ENCODE measurements at regions not wholly inside any gene's neighbourhood (a gene's known extent, or its start where the extent isn't known, plus 50 kb on each side); places are given as distances from the start of the nearest gene placed in this dataset.
"Not testable (repeated sequence)": the region's sequence is repeated elsewhere in the genome, so short reads cannot be mapped to it uniquely, and the experiment has no call there.

DNA sequence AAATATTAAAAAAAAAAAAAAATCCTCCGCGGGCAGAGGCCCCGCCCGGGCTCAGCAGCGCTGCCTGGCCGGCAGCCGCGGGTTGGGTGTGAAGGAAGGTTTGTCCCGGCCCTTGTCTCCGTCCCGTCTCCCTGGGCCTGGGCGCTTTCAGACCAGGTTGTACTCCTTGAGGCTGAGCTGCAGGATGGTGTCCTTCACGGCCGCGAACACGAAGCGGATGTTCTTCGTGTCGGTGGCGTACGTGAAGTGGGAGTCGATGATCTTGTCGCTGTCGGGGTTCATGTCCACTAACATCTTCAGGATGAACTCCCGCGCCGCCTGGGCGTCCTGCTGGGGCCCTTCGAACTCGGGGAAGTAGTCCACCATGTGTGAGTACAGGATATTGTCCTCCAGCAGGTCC, 123.7 kb upstream of the KCTD7 start:
- TF ChIP-seq, protein P1, sequence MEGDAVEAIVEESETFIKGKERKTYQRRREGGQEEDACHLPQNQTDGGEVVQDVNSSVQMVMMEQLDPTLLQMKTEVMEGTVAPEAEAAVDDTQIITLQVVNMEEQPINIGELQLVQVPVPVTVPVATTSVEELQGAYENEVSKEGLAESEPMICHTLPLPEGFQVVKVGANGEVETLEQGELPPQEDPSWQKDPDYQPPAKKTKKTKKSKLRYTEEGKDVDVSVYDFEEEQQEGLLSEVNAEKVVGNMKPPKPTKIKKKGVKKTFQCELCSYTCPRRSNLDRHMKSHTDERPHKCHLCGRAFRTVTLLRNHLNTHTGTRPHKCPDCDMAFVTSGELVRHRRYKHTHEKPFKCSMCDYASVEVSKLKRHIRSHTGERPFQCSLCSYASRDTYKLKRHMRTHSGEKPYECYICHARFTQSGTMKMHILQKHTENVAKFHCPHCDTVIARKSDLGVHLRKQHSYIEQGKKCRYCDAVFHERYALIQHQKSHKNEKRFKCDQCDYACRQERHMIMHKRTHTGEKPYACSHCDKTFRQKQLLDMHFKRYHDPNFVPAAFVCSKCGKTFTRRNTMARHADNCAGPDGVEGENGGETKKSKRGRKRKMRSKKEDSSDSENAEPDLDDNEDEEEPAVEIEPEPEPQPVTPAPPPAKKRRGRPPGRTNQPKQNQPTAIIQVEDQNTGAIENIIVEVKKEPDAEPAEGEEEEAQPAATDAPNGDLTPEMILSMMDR (IDR thresholded peaks at IDR 0.05; ENCODE audit: low read depth, low read length), result no peak
- H3K4me3 ChIP-seq (ENCODE audit: low read depth, low read length), result no peak overlapping the region

DNA sequence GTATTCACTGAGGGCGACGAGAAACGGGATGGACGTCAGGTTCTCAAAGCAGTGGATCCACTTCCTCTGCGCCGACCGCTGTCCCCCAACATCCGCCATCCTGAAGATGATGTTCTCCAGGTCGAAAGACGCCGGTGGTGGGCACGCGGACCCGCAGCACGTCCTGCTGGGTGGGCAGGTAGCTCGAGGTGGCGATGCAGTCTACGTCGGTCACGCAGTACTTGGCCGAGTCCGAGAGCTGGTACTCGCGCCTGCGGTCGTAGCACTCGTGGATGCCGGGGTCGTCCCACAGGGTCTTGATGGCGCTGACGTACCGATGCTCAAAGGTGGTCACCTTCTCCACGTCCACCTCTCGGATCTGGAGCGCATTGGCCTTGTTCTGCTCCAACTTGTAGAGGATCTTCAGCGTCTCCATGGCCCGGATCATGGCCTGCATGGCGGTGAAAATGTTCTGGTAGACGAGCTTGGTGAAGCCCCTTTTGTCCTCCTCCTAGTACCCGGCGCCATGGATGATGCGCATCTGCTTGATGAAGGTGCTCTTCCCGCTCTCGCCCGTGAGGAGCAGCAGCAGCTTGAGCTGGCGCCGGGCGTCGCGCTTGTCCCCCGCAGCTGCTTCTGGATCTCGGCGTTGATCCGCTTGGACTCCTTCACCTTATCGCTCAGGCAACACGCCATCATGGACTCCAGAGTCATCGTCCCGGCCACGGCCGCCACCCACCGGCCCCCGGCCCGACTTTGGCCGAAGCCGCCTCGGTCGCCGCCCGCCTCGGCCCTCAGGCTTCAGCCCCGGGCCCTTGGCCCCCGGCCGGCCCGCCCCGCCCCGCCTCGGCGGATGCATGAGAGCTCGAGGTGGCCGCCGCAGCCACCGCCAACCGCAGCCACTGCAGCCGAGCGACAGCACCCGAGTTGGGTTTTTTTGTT, 122.9 kb upstream of the KCTD7 start:
- TF ChIP-seq, protein P1 (IDR thresholded peaks at IDR 0.05; ENCODE audit: low read depth, low read length), result no peak
- H3K4me3 ChIP-seq (ENCODE audit: low read depth, low read length), result peak overlapping the region; percentile 13; the same call in 1 of the 2 replicates

DNA sequence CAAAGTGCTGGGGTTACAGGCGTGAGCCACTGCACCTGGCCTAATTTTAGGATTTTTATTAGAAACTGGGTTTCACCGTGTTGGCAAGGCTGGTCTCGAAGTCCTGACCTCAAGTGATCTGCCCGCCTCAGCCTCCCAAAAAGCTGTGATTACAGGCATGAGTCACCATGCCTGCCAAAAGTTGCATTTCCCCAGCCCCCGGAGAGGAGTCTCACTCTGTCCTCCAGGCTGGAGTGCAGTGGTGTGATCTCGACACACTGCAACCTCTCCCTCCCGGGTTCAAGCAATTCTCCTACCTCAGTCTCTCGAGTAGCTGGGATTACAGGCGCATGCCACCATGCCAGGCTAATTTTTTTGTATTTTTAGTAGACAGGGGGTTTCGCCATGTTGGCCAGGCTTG, 122.0 kb upstream of the KCTD7 start:
- not testable (repeated sequence) for H3K4me3 ChIP-seq (ENCODE audit: low read depth, low read length)

DNA sequence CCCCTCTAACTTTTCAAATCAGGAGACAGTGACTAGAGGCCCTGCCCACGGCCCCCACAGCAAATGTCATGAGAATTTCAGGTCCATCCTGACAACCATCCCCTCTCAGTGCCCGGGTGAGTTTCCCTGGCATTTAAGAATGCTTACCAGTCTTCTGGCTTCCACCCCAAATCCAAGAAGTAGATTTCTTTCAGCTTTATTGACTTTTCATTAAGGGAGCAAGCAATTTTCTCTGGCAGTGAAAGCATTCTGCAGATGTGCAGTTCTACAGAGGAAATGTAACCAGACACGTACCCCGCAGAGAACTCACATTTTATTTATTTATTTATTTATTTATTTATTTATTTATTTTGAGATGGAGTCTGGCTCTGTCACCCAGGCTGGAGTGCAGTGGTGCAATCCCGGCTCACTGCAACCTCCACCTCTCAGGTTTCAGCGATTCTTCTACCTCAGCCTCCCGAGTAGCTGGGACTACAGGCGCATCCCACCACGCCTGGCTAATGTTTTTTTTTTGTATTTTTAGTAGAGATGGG, 120.9 kb upstream of the KCTD7 start:
- H3K4me3 ChIP-seq (ENCODE audit: low read depth, low read length), result no peak overlapping the region
- TF ChIP-seq, protein P1 (IDR thresholded peaks at IDR 0.05; ENCODE audit: low read depth, low read length), result no peak

DNA sequence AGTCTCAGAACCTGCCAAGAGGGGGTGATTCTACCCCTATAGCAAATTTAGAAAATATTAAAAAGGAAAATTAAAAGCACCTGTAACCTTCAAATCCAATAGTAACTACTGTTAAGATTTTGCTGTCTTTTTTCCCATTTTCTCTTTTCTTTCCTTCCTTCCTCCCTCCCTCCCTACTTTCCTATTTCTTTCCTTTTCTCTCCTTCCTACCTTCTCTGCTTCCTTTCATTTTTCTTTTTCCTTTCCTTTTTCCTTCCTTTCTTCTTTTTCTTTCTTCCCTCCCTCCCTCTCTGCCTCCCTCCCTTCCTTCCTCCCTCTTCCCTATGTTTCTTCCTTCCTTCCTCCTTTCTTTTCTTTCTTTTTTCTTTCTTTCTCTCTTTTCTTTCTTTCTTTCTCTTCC, 120.2 kb upstream of the KCTD7 start:
- TF ChIP-seq, protein P1 (IDR thresholded peaks at IDR 0.05; ENCODE audit: low read depth, low read length), result no peak
- H3K4me3 ChIP-seq (ENCODE audit: low read depth, low read length), result no peak overlapping the region

DNA sequence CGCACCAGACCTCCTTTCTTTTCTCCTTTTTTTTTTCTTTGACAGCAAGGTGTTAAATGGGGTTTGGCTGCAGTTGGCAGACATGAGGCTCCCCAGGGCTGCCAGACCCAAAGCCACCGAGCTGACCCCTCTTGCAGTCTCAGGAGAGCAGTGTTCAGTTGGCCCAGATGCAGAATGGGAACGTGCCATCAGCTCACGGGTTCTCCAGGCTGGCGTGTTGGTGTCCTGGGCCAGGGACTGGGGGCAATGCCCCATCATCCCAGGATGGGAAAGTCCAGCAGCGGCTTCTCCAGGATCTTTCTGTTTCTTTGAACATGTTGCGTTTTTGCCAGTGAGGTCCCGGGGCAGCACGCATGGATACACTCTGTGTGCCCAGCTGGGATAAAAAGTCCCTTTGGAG, 114.6 kb upstream of the KCTD7 start:
- H3K4me3 ChIP-seq (ENCODE audit: low read depth, low read length), result no peak overlapping the region
- TF ChIP-seq, protein P1 (IDR thresholded peaks at IDR 0.05; ENCODE audit: low read depth, low read length), result no peak

DNA sequence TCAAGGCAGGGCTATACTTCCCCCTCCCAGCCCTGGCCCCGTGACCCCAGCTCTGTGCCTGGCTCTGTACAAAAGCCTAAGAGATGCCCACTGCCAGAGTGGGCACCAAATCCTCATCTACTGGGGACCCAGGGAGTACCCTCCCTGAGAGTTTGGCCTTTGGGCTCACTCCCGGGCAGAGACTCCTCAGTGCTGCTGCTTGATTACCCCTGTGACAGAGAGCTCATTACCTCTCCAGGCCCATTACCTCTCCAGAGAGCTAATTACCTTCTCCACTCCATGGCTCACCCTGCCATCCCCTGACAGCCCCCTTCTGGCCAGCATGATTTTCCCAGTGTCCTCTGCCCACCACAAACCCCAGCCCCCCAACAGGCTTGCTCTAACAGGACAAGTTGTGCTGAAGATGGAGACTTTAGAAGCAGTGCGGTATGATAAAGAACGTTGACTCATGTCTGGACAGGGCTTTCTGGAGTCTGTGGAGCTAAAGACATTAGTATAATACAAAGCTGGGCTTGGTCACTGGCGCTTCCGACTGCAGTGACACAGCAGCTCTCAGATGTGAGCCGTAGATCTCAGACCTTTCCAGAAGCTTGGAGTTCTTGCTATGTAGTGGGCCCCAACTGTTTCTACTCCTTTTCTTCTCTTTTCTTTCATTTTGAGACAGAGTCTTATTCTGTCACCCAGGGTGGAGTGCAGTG, 111.3 kb upstream of the KCTD7 start:
- TF ChIP-seq, protein P1 (IDR thresholded peaks at IDR 0.05; ENCODE audit: low read depth, low read length), result no peak
- H3K4me3 ChIP-seq (ENCODE audit: low read depth, low read length), result no peak overlapping the region

Measured in WI38 (cell line).